Liver (tissue), 8 donors: ENCODE measurements at regions not wholly inside any gene's neighbourhood (a gene's known extent, or its start where the extent isn't known, plus 50 kb on each side); places are given as distances from the start of the nearest gene placed in this dataset.

Experiments
- DNase-seq: peaks from one replicate; pipeline ENCODE4 v3.0.0-alpha.2; 2017; ENCODE audit warnings: low spot score
- H3K27ac ChIP-seq, 2 donors: one replicate each; pipeline ENCODE4 v1.7.0; 2013; ENCODE audit warnings: inconsistent platforms in 2 of 2, low read length in 2 of 2, control low read depth in 1 of 2, low read depth in 1 of 2, mild to moderate bottlenecking in 1 of 2
- H3K27me3 ChIP-seq, 4 donors: one replicate each; pipeline versions ENCODE4 v1.6.1 to v1.7.0; 2013; ENCODE audit warnings: low read length in 3 of 4, inconsistent platforms in 1 of 4, mild to moderate bottlenecking in 1 of 4, moderate library complexity in 1 of 4; ENCODE audit not compliant: control insufficient read depth in 4 of 4, insufficient read depth in 4 of 4
- H3K36me3 ChIP-seq, 4 donors: one replicate each; pipeline versions ENCODE4 v1.6.1 to v1.7.0; 2013; ENCODE audit warnings: low read length in 3 of 4, mild to moderate bottlenecking in 3 of 4, low read depth in 1 of 4, moderate library complexity in 1 of 4; ENCODE audit not compliant: control insufficient read depth in 4 of 4, insufficient read depth in 3 of 4
- H3K4me1 ChIP-seq, 4 donors: one replicate each; pipeline versions ENCODE4 v1.6.1 to v1.7.0; 2013; ENCODE audit warnings: low read length in 3 of 4, mild to moderate bottlenecking in 3 of 4, moderate library complexity in 1 of 4; ENCODE audit not compliant: control insufficient read depth in 4 of 4, insufficient read depth in 4 of 4
- H3K4me3 ChIP-seq, 3 donors: one replicate each; pipeline versions ENCODE4 v1.6.1 to v1.7.0; 2013; ENCODE audit warnings: low read length in 3 of 3, control low read depth in 1 of 3, low read depth in 1 of 3, mild to moderate bottlenecking in 1 of 3
- H3K9ac ChIP-seq, 2 donors: one replicate each; pipeline ENCODE4 v1.7.0; 2013; ENCODE audit warnings: low read length in 2 of 2, mild to moderate bottlenecking in 2 of 2, moderate library complexity in 2 of 2, control low read depth in 1 of 2, low read depth in 1 of 2
- H3K9me3 ChIP-seq, 4 donors: one replicate each; pipeline versions ENCODE4 v1.6.1 to v1.7.0; 2013; ENCODE audit warnings: low read length in 3 of 4; ENCODE audit not compliant: control insufficient read depth in 4 of 4
- ATF3 ChIP-seq: IDR thresholded peaks from 2 replicates; pipeline ENCODE4 v1.6.1; 2016; ENCODE audit warnings: antibody characterized with exemption
- CTCF ChIP-seq: fragments of 150-350 bp; IDR thresholded peaks from 2 replicates; pipeline ENCODE4 v1.5.1; 2017; ENCODE audit warnings: improper control_type of control experiment, low read depth, low read length; ENCODE audit not compliant: missing input control
- EGR1 ChIP-seq, 2 donors: IDR thresholded peaks; 2 replicates each; pipeline ENCODE4 v1.6.1; 2016 to 2018; ENCODE audit warnings: antibody characterized with exemption in 2 of 2, low read depth in 2 of 2
- FOXA1 ChIP-seq: IDR thresholded peaks from 2 replicates; pipeline ENCODE4 v1.6.1; 2016; ENCODE audit warnings: antibody characterized with exemption
- FOXA2 ChIP-seq: IDR thresholded peaks from 2 replicates; pipeline ENCODE4 v1.6.1; 2016; ENCODE audit warnings: antibody characterized with exemption
- GABPA ChIP-seq, 2 donors: IDR thresholded peaks in 1 of 2; conservative IDR thresholded peaks in 1 of 2; 2 replicates each; pipeline ENCODE4 v1.6.1; 2016; ENCODE audit warnings: antibody characterized with exemption in 2 of 2, mild to moderate bottlenecking in 1 of 2, moderate library complexity in 1 of 2
- HNF4A ChIP-seq, 2 donors: conservative IDR thresholded peaks; 2 replicates each; pipeline ENCODE4 v1.6.1; 2016; ENCODE audit warnings: antibody characterized with exemption in 2 of 2, mild to moderate bottlenecking in 2 of 2
- HNF4G ChIP-seq: IDR thresholded peaks from 2 replicates; pipeline ENCODE4 v1.6.1; 2016; ENCODE audit warnings: antibody characterized with exemption
- JUND ChIP-seq, 2 donors: IDR thresholded peaks; 2 replicates each; pipeline ENCODE4 v1.6.1; 2016; ENCODE audit warnings: antibody characterized with exemption in 2 of 2
- MAX ChIP-seq: IDR thresholded peaks from 2 replicates; pipeline ENCODE4 v1.6.1; 2016; ENCODE audit warnings: antibody characterized with exemption
- NR2F2 ChIP-seq: IDR thresholded peaks from 2 replicates; pipeline ENCODE4 v1.6.1; 2016; ENCODE audit warnings: antibody characterized with exemption
- RAD21 ChIP-seq, 2 donors: IDR thresholded peaks; 2 replicates each; pipeline ENCODE4 v1.6.1; 2016; ENCODE audit warnings: antibody characterized with exemption in 2 of 2, mild to moderate bottlenecking in 2 of 2
- REST ChIP-seq: IDR thresholded peaks from 2 replicates; pipeline ENCODE4 v1.6.1; 2016; ENCODE audit warnings: antibody characterized with exemption, mild to moderate bottlenecking
- RXRA ChIP-seq, 2 donors: IDR thresholded peaks; 2 replicates each; pipeline ENCODE4 v1.6.1; 2017 to 2018; ENCODE audit warnings: antibody characterized with exemption in 2 of 2, mild to moderate bottlenecking in 1 of 2
- SP1 ChIP-seq: IDR thresholded peaks from 2 replicates; pipeline ENCODE4 v1.6.1; 2018; ENCODE audit warnings: antibody characterized with exemption, mild to moderate bottlenecking
- TAF1 ChIP-seq: conservative IDR thresholded peaks from 2 replicates; pipeline ENCODE4 v1.6.1; 2016; ENCODE audit warnings: antibody characterized with exemption, mild to moderate bottlenecking
- YY1 ChIP-seq: IDR thresholded peaks from 2 replicates; pipeline ENCODE4 v1.6.1; 2016; ENCODE audit warnings: antibody characterized with exemption, mild to moderate bottlenecking
- ZBTB33 ChIP-seq: IDR thresholded peaks from 2 replicates; pipeline ENCODE4 v1.6.1; 2016; ENCODE audit warnings: antibody characterized with exemption
- WGBS: extraction: QIAGEN DNeasy Blood & Tissue Kit; methylation state at CpG from one replicate; pipeline ENCODE4 v1.1.7; 2013; 5-methylcytosine and 5-hydroxymethylcytosine counted together
- donor health status: healthy.
- donor health status: healthy.
- donor health status: healthy.
- donor health status: healthy.
- donor health status: healthy.

- no peak for TF ChIP-seq REST
Measured at GRCh38 chr3:162428192-162428591, 931.6 kb downstream of the OTOL1 start (continued).

- no peak overlapping the region for H3K27ac ChIP-seq
- no peak overlapping the region for H3K9ac ChIP-seq
- 81% methylated on average over 1 of the region's 1 CpG for WGBS
- no peaks in the 10 kb centered on the region for H3K27me3 ChIP-seq
- DNase-seq: no peak
- no peaks in the 10 kb centered on the region for H3K4me1 ChIP-seq
- H3K9me3 ChIP-seq: no peaks in the 10 kb centered on the region
- H3K36me3 ChIP-seq: no peaks in the 10 kb centered on the region
- no peak for TF ChIP-seq CTCF
- no peak for TF ChIP-seq SP1
- no peak for TF ChIP-seq RXRA (IDR thresholded peaks at IDR 0.05)
- no peak overlapping the region for H3K4me3 ChIP-seq
Measured at GRCh38 chr3:162435750-162436149, 939.1 kb downstream of the OTOL1 start.

GRCh38 chr3:162436826-162437225, 940.2 kb downstream of the OTOL1 start:
- H3K36me3 ChIP-seq: no peaks in the 10 kb centered on the region
- TF ChIP-seq JUND (IDR thresholded peaks at IDR 0.05) (no peak), CTCF (no peak), RAD21 (IDR thresholded peaks at IDR 0.05) (no peak), NR2F2 (no peak), HNF4A (conservative IDR thresholded peaks at IDR 0.05) (no peak), FOXA1 (no peak), GABPA (IDR thresholded peaks at IDR 0.05 in 1 of 2, conservative IDR thresholded peaks at IDR 0.05 in 1 of 2) (no peak), ATF3 (no peak), TAF1 (no peak), RXRA (IDR thresholded peaks at IDR 0.05) (no peak), SP1 (no peak), REST (no peak), EGR1 (IDR thresholded peaks at IDR 0.05; ENCODE audit: low read depth in 2 of 2) (no peak), YY1 (no peak), HNF4G (no peak), ZBTB33 (no peak), MAX (no peak), FOXA2 (no peak)
- no peak overlapping the region for H3K27ac ChIP-seq
- no peaks in the 10 kb centered on the region for H3K9me3 ChIP-seq
- WGBS: 50% methylated on average over 2 of the region's 2 CpGs
- H3K27me3 ChIP-seq: no peaks in the 10 kb centered on the region
- H3K9ac ChIP-seq: no peak overlapping the region
- no peaks in the 10 kb centered on the region for H3K4me1 ChIP-seq
- H3K4me3 ChIP-seq: no peak overlapping the region
- DNase-seq: no peak
